ENCODE measurements at regions not wholly inside any gene's neighbourhood (a gene's known extent, or its start where the extent isn't known, plus 50 kb on each side); places are given as distances from the start of the nearest gene placed in this dataset.

DNA sequence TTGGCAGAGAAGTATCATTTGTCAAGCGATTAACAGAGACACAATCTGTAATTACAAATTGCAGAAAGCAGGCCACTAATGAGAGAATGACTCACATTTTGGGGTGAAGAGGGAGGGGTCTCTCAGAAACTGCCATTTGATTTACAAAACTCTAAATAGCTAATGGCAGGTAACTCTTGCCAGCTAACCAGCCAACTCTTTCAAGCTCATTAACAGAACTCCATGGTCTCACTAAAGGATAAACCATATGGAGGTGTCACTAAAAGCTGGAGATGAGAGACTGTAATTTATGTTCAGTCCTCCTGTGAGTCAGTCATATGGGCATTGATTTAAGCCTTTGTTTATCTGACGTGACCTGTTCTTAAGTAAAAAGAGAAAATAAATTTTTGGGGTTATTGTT, 336.4 kb downstream of the FOXG1 start:
- intact Hi-C loops (cut with DNase I), result no loop called here
- no peak for TF ChIP-seq POLR2A (IDR thresholded peaks at IDR 0.05)
- TF ChIP-seq, protein P1, sequence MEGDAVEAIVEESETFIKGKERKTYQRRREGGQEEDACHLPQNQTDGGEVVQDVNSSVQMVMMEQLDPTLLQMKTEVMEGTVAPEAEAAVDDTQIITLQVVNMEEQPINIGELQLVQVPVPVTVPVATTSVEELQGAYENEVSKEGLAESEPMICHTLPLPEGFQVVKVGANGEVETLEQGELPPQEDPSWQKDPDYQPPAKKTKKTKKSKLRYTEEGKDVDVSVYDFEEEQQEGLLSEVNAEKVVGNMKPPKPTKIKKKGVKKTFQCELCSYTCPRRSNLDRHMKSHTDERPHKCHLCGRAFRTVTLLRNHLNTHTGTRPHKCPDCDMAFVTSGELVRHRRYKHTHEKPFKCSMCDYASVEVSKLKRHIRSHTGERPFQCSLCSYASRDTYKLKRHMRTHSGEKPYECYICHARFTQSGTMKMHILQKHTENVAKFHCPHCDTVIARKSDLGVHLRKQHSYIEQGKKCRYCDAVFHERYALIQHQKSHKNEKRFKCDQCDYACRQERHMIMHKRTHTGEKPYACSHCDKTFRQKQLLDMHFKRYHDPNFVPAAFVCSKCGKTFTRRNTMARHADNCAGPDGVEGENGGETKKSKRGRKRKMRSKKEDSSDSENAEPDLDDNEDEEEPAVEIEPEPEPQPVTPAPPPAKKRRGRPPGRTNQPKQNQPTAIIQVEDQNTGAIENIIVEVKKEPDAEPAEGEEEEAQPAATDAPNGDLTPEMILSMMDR (IDR thresholded peaks at IDR 0.05), result no peak
- H3K4me3 ChIP-seq, result no peak overlapping the region
- no peak overlapping the region for H3K27ac ChIP-seq
- no peak for DNase-seq
- ATAC-seq, result no peak
- H3K27me3 ChIP-seq, result no peaks in the 10 kb centered on the region
- H3K36me3 ChIP-seq, result no peaks in the 10 kb centered on the region
- no peaks in the 10 kb centered on the region for H3K9me3 ChIP-seq
- no peaks in the 10 kb centered on the region for H3K4me1 ChIP-seq
- 32% methylated on average over 2 of the region's 2 CpGs for WGBS (ENCODE audit: insufficient coverage, low coverage, low lambda C conversion rate, missing lambda C conversion rate)

DNA sequence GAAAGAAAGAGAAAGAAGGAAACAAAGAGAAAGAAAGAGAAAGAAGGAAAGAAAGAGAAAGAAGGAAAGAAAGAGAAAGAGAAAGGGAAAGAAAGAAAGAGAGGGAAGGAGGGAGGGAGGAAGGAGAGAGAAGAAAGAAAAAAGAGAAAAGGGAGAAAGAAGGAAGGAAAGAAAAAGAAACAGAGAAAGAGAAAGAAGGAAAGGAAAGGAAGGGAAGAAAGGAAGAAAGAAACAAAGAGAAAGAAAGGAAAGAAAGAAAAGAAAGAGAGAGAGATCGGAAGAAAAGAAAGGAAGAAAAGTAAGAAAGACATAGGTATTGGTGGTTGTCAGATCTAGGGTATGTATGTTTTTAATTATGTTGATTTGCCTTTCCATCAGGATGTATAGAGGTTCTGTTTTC, 342.3 kb downstream of the FOXG1 start:
- H3K27ac ChIP-seq, result no peak overlapping the region
- no peak overlapping the region for H3K4me3 ChIP-seq
- TF ChIP-seq POLR2A (IDR thresholded peaks at IDR 0.05), result no peak
- TF ChIP-seq, protein P1 (IDR thresholded peaks at IDR 0.05), result no peak
- ATAC-seq, result no peak
- intact Hi-C loops (cut with DNase I), result no loop called here
- 33% methylated on average over 1 of the region's 1 CpG for WGBS (ENCODE audit: insufficient coverage, low coverage, low lambda C conversion rate, missing lambda C conversion rate)
- H3K9me3 ChIP-seq, result no peaks in the 10 kb centered on the region
- no peaks in the 10 kb centered on the region for H3K4me1 ChIP-seq
- no peaks in the 10 kb centered on the region for H3K27me3 ChIP-seq
- DNase-seq, result no peak
- H3K36me3 ChIP-seq, result no peaks in the 10 kb centered on the region

DNA sequence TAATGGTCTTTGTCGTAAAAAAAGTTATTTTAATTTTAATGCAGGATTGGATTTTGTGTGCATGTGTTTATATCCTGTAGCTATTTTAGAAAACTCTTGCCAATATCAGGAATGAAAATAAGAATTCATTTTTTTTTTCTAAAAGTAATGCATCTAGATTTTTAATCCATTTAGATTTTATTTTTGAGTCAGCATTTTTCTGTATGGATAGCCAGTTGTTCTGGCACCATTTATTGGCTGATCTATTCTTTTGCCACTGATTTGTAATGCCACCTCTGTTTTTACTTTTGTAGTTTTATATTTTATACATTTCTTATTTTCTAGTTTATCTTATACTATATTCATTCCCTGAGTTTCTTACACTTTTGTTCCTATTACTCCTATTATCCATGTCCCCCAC, 343.0 kb downstream of the FOXG1 start:
- Histone ChIP-seq H3K36me3 (no peaks in the 10 kb centered on the region), H3K4me1 (no peaks in the 10 kb centered on the region), H3K9me3 (no peaks in the 10 kb centered on the region), H3K4me3 (no peak overlapping the region), H3K27ac (no peak overlapping the region), H3K27me3 (no peaks in the 10 kb centered on the region)
- WGBS (ENCODE audit: insufficient coverage, low coverage, low lambda C conversion rate, missing lambda C conversion rate), result 57% methylated on average over 1 of the region's 1 CpG
- DNase-seq (no peak), ATAC-seq (no peak)
- intact Hi-C loops (cut with DNase I), result no loop called here
- TF ChIP-seq POLR2A (IDR thresholded peaks at IDR 0.05), result no peak
- TF ChIP-seq, protein P1 (IDR thresholded peaks at IDR 0.05), result no peak

DNA sequence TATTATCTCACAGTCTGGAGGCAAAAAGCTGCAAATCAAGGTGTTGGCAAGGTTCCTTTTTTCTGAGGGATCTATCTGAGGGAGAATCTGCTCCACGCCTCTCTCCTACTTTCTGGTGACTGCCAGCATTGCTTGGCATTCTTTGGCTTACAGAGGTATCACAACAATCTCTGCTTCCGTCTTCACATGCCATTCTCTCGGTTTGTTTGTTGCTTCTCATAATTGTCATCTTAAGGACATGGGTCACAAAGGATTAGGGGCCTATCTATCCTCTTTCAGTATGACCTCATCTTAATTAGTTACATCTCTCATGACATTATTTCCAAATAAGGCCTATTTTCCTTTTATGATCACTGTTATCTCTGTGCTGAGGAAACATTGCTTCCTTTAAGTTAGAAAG, 345.0 kb downstream of the FOXG1 start:
- no peaks in the 10 kb centered on the region for H3K27me3 ChIP-seq
- intact Hi-C loops (cut with DNase I), result no loop called here
- H3K36me3 ChIP-seq, result no peaks in the 10 kb centered on the region
- no peak for TF ChIP-seq POLR2A (IDR thresholded peaks at IDR 0.05)
- no peak for ATAC-seq
- no peak overlapping the region for H3K4me3 ChIP-seq
- 33% methylated on average over 3 of the region's 3 CpGs for WGBS (ENCODE audit: insufficient coverage, low coverage, low lambda C conversion rate, missing lambda C conversion rate)
- H3K9me3 ChIP-seq, result no peaks in the 10 kb centered on the region
- no peaks in the 10 kb centered on the region for H3K4me1 ChIP-seq
- H3K27ac ChIP-seq, result no peak overlapping the region
- no peak for DNase-seq

- ATAC-seq, result no peak
- 23% methylated on average over 1 of the region's 1 CpG for WGBS (ENCODE audit: insufficient coverage, low coverage, low lambda C conversion rate, missing lambda C conversion rate)
Observed at GRCh38 chr14:29123017-29123416, 356.4 kb downstream of the FOXG1 start.

More at GRCh38 chr14:29123017-29123416, 356.4 kb downstream of the FOXG1 start:
- H3K9me3 ChIP-seq, result no peaks in the 10 kb centered on the region
- no peaks in the 10 kb centered on the region for H3K4me1 ChIP-seq
- TF ChIP-seq, protein P1 (IDR thresholded peaks at IDR 0.05), result no peak
- TF ChIP-seq POLR2A (IDR thresholded peaks at IDR 0.05), result no peak
- no peaks in the 10 kb centered on the region for H3K27me3 ChIP-seq
- no peak overlapping the region for H3K27ac ChIP-seq
- intact Hi-C loops (cut with DNase I), result no loop called here
- no peaks in the 10 kb centered on the region for H3K36me3 ChIP-seq
- no peak overlapping the region for H3K4me3 ChIP-seq
- no peak for DNase-seq
